ENCODE measurements at regions not wholly inside any gene's neighbourhood (a gene's known extent, or its start where the extent isn't known, plus 50 kb on each side); places are given as distances from the start of the nearest gene placed in this dataset.

GRCh38 chr2:195318440-195319111 is 338.4 kb upstream of the SLC39A10 start:
- ATAC-seq (peak in 1 of 2 donors; percentile 49), DNase-seq (ENCODE audit: low spot score in 2 of 2) (peak in 1 of 2 donors; percentile 29)
- H3K9me3 Mint-ChIP-seq = no peaks in the 10 kb centered on the region

GRCh38 chr2:195317550-195317949 is 339.5 kb upstream of the SLC39A10 start:
- Mint-ChIP-seq H3K36me3 (no peaks in the 10 kb centered on the region), H3K9me3 (no peaks in the 10 kb centered on the region), H3K27ac (no peak overlapping the region)
- DNase-seq (ENCODE audit: low spot score in 2 of 2) (no peak), ATAC-seq (no peak)

More at GRCh38 chr2:195318440-195319111, 338.4 kb upstream of the SLC39A10 start:
- Mint-ChIP-seq H3K27ac (no peak overlapping the region), H3K36me3 (no peaks in the 10 kb centered on the region)

GRCh38 chr2:195316486-195316885 is 340.5 kb upstream of the SLC39A10 start:
- H3K27ac Mint-ChIP-seq = no peak overlapping the region

GRCh38 chr2:195313962-195314361 is 343.1 kb upstream of the SLC39A10 start:
- ATAC-seq = no peak
- Mint-ChIP-seq H3K36me3 (no peaks in the 10 kb centered on the region), H3K27ac (no peak overlapping the region), H3K9me3 (no peaks in the 10 kb centered on the region)
- DNase-seq (ENCODE audit: low spot score in 2 of 2) = no peak

More at GRCh38 chr2:195316486-195316885, 340.5 kb upstream of the SLC39A10 start:
- Mint-ChIP-seq H3K9me3 (no peaks in the 10 kb centered on the region), H3K36me3 (no peaks in the 10 kb centered on the region)
- ATAC-seq = no peak
- no peak for DNase-seq (ENCODE audit: low spot score in 2 of 2)

- no peak for ATAC-seq
- Mint-ChIP-seq H3K27ac (no peak overlapping the region), H3K36me3 (no peaks in the 10 kb centered on the region)
Observed at GRCh38 chr2:195312662-195313061, 344.4 kb upstream of the SLC39A10 start.

GRCh38 chr2:195308163-195308562 is 348.9 kb upstream of the SLC39A10 start:
- Mint-ChIP-seq H3K27ac (no peak overlapping the region), H3K36me3 (no peaks in the 10 kb centered on the region), H3K9me3 (no peaks in the 10 kb centered on the region)
- ATAC-seq (no peak), DNase-seq (ENCODE audit: low spot score in 2 of 2) (no peak)

More at GRCh38 chr2:195312662-195313061, 344.4 kb upstream of the SLC39A10 start:
- no peaks in the 10 kb centered on the region for H3K9me3 Mint-ChIP-seq
- no peak for DNase-seq (ENCODE audit: low spot score in 2 of 2)

- DNase-seq (ENCODE audit: low spot score in 2 of 2) (no peak), ATAC-seq (no peak)
- Mint-ChIP-seq H3K36me3 (no peaks in the 10 kb centered on the region), H3K9me3 (no peaks in the 10 kb centered on the region), H3K27ac (no peak overlapping the region)
Observed at GRCh38 chr2:195307751-195308150, 349.3 kb upstream of the SLC39A10 start.

- Mint-ChIP-seq H3K27ac (no peak overlapping the region), H3K9me3 (no peaks in the 10 kb centered on the region), H3K36me3 (no peaks in the 10 kb centered on the region)
- no peak for DNase-seq (ENCODE audit: low spot score in 2 of 2)
- ATAC-seq = no peak
Observed at GRCh38 chr2:195304310-195304709, 352.7 kb upstream of the SLC39A10 start.

GRCh38 chr2:195300631-195301030 is 356.4 kb upstream of the SLC39A10 start:
- DNase-seq (ENCODE audit: low spot score in 2 of 2) (no peak), ATAC-seq (no peak)
- Mint-ChIP-seq H3K9me3 (no peaks in the 10 kb centered on the region), H3K36me3 (no peaks in the 10 kb centered on the region), H3K27ac (no peak overlapping the region)

GRCh38 chr2:195299600-195299999 is 357.4 kb upstream of the SLC39A10 start:
- H3K36me3 Mint-ChIP-seq = no peaks in the 10 kb centered on the region
- H3K27ac Mint-ChIP-seq = no peak overlapping the region
- ATAC-seq (no peak), DNase-seq (ENCODE audit: low spot score in 2 of 2) (no peak)
- H3K9me3 Mint-ChIP-seq = no peaks in the 10 kb centered on the region

- H3K9me3 Mint-ChIP-seq = peaks cover 0 to 9% of the 10 kb centered on the region in 2 donors
- H3K36me3 Mint-ChIP-seq = peaks cover 0 to 19% of the 10 kb centered on the region in 2 donors
- H3K27ac Mint-ChIP-seq = no peak overlapping the region
- DNase-seq (ENCODE audit: low spot score in 2 of 2) (no peak), ATAC-seq (no peak)
Observed at GRCh38 chr2:195296490-195296889, 360.5 kb upstream of the SLC39A10 start.

GRCh38 chr2:195289081-195289480 is 367.9 kb upstream of the SLC39A10 start:
- H3K27ac Mint-ChIP-seq = no peak overlapping the region
- H3K36me3 Mint-ChIP-seq = peaks cover 0 to 18% of the 10 kb centered on the region in 2 donors
- DNase-seq (ENCODE audit: low spot score in 2 of 2) (no peak), ATAC-seq (no peak)
- H3K9me3 Mint-ChIP-seq = peaks cover 0 to 5% of the 10 kb centered on the region in 2 donors

- H3K36me3 Mint-ChIP-seq = no peaks in the 10 kb centered on the region
- no peaks in the 10 kb centered on the region for H3K9me3 Mint-ChIP-seq
- no peak for ATAC-seq
- DNase-seq (ENCODE audit: low spot score in 2 of 2) = no peak
- H3K27ac Mint-ChIP-seq = no peak overlapping the region
Observed at GRCh38 chr2:195279840-195280427, 377.1 kb upstream of the SLC39A10 start.

GRCh38 chr2:195270466-195271039 is 386.5 kb upstream of the SLC39A10 start:
- no peak overlapping the region for H3K27ac Mint-ChIP-seq

GRCh38 chr2:195269220-195269619 is 387.8 kb upstream of the SLC39A10 start:
- DNase-seq (ENCODE audit: low spot score in 2 of 2) (no peak), ATAC-seq (no peak)
- H3K27ac Mint-ChIP-seq = no peak overlapping the region
- no peaks in the 10 kb centered on the region for H3K9me3 Mint-ChIP-seq
- no peaks in the 10 kb centered on the region for H3K36me3 Mint-ChIP-seq

More at GRCh38 chr2:195270466-195271039, 386.5 kb upstream of the SLC39A10 start:
- no peaks in the 10 kb centered on the region for H3K36me3 Mint-ChIP-seq
- H3K9me3 Mint-ChIP-seq = no peaks in the 10 kb centered on the region
- no peak for DNase-seq (ENCODE audit: low spot score in 2 of 2)
- ATAC-seq = no peak

- no peak for DNase-seq (ENCODE audit: low spot score in 2 of 2)
- Mint-ChIP-seq H3K27ac (no peak overlapping the region), H3K9me3 (peaks cover 3 to 5% of the 10 kb centered on the region in 2 donors), H3K36me3 (peaks cover 0 to 4% of the 10 kb centered on the region in 2 donors)
- ATAC-seq = no peak
Observed at GRCh38 chr2:195257979-195258378, 399.0 kb upstream of the SLC39A10 start.

GRCh38 chr2:195252018-195252417 is 405.0 kb upstream of the SLC39A10 start:
- peaks cover 0 to 4% of the 10 kb centered on the region in 2 donors for H3K36me3 Mint-ChIP-seq
- ATAC-seq (no peak), DNase-seq (ENCODE audit: low spot score in 2 of 2) (no peak)
- H3K9me3 Mint-ChIP-seq = peaks cover 5 to 7% of the 10 kb centered on the region in 2 donors
- no peak overlapping the region for H3K27ac Mint-ChIP-seq
